SW480 (cell line): ENCODE measurements at regions not wholly inside any gene's neighbourhood (a gene's known extent, or its start where the extent isn't known, plus 50 kb on each side); places are given as distances from the start of the nearest gene placed in this dataset.
A peak's percentile ranks its signal among the peaks of the same experiment; 100 is the strongest.

ENCODE experiments used
- DNase-seq: peaks from one replicate; pipeline ENCODE4 v3.0.0-alpha.2; 2016; ENCODE audit warnings: low spot score

- DNase-seq: no peak
Measured at GRCh38 chr9:2453106-2453505, 168.5 kb upstream of the VLDLR start.

- no peak for DNase-seq
Measured at GRCh38 chr9:2453701-2454100, 167.9 kb upstream of the VLDLR start.

GRCh38 chr9:2459756-2460155 lies 161.8 kb upstream of the VLDLR start:
- no peak for DNase-seq

- DNase-seq: no peak
Measured at GRCh38 chr9:2461892-2462291, 159.7 kb upstream of the VLDLR start.

- no peak for DNase-seq
Measured at GRCh38 chr9:2464624-2465023, 157.0 kb upstream of the VLDLR start.

GRCh38 chr9:2465516-2465915 lies 156.1 kb upstream of the VLDLR start:
- DNase-seq: no peak

GRCh38 chr9:2465921-2466460 lies 155.6 kb upstream of the VLDLR start:
- DNase-seq: peak; percentile 82

GRCh38 chr9:2466703-2467102 lies 154.9 kb upstream of the VLDLR start:
- DNase-seq: no peak

GRCh38 chr9:2469681-2470221 lies 151.8 kb upstream of the VLDLR start:
- peak; percentile 3 for DNase-seq

GRCh38 chr9:2473681-2474080 lies 147.9 kb upstream of the VLDLR start:
- DNase-seq: no peak

GRCh38 chr9:2477755-2478154 lies 143.8 kb upstream of the VLDLR start:
- no peak for DNase-seq

GRCh38 chr9:2478421-2478820 lies 143.2 kb upstream of the VLDLR start:
- no peak for DNase-seq

- DNase-seq: no peak
Measured at GRCh38 chr9:2479056-2479565, 142.5 kb upstream of the VLDLR start.

- no peak for DNase-seq
Measured at GRCh38 chr9:2480255-2480837, 141.2 kb upstream of the VLDLR start.

GRCh38 chr9:2481216-2481615 lies 140.4 kb upstream of the VLDLR start:
- no peak for DNase-seq

- no peak for DNase-seq
Measured at GRCh38 chr9:2486988-2487387, 134.6 kb upstream of the VLDLR start.

- no peak for DNase-seq
Measured at GRCh38 chr9:2489838-2490314, 131.7 kb upstream of the VLDLR start.

GRCh38 chr9:2492161-2492560 lies 129.4 kb upstream of the VLDLR start:
- DNase-seq: no peak

- no peak for DNase-seq
Measured at GRCh38 chr9:2493109-2493508, 128.5 kb upstream of the VLDLR start.

GRCh38 chr9:2493529-2493928 lies 128.1 kb upstream of the VLDLR start:
- no peak for DNase-seq

GRCh38 chr9:2494562-2494961 lies 127.0 kb upstream of the VLDLR start:
- peak; percentile 2 for DNase-seq

- no peak for DNase-seq
Measured at GRCh38 chr9:2495221-2496005, 126.2 kb upstream of the VLDLR start.

GRCh38 chr9:2496169-2496568 lies 125.4 kb upstream of the VLDLR start:
- DNase-seq: no peak
